ENCODE measurements at regions not wholly inside any gene's neighbourhood (a gene's known extent, or its start where the extent isn't known, plus 50 kb on each side); places are given as distances from the start of the nearest gene placed in this dataset.

GRCh38 chr15:69731581-69731980 lies 279.0 kb downstream of the RPLP1 start:
- Histone ChIP-seq H3K27me3 (ENCODE audit: control insufficient read depth, insufficient read depth, low read length) (no peaks in the 10 kb centered on the region), H3K36me3 (ENCODE audit: control insufficient read depth, insufficient read depth, low read length) (no peaks in the 10 kb centered on the region), H3K9me3 (ENCODE audit: control insufficient read depth, low read length) (no peaks in the 10 kb centered on the region), H2AFZ (no peak overlapping the region), H3K9ac (no peak overlapping the region), H3K4me1 (no peaks in the 10 kb centered on the region), H3K4me3 (ENCODE audit: low read depth, low read length) (no peak overlapping the region), H3K27ac (no peak overlapping the region), H3K79me2 (no peaks in the 10 kb centered on the region), H3K4me2 (ENCODE audit: low read length) (no peak overlapping the region)
- no peak for TF ChIP-seq CTCF (IDR thresholded peaks at IDR 0.05)

GRCh38 chr15:69732133-69732532 lies 279.5 kb downstream of the RPLP1 start:
- Histone ChIP-seq H3K79me2 (no peaks in the 10 kb centered on the region), H3K4me1 (no peaks in the 10 kb centered on the region), H3K36me3 (ENCODE audit: control insufficient read depth, insufficient read depth, low read length) (no peaks in the 10 kb centered on the region), H3K4me3 (ENCODE audit: low read depth, low read length) (no peak overlapping the region), H2AFZ (no peak overlapping the region), H3K27me3 (ENCODE audit: control insufficient read depth, insufficient read depth, low read length) (no peaks in the 10 kb centered on the region), H3K9ac (no peak overlapping the region), H3K4me2 (ENCODE audit: low read length) (no peak overlapping the region), H3K9me3 (ENCODE audit: control insufficient read depth, low read length) (no peaks in the 10 kb centered on the region), H3K27ac (no peak overlapping the region)
- no peak for TF ChIP-seq CTCF (IDR thresholded peaks at IDR 0.05)

- no peak overlapping the region for H3K27ac ChIP-seq
These were observed 282.1 kb downstream of the RPLP1 start for GRCh38 chr15:69734699-69735098.

GRCh38 chr15:69735121-69735520 lies 282.5 kb downstream of the RPLP1 start:
- Histone ChIP-seq H3K4me2 (ENCODE audit: low read length) (no peak overlapping the region), H3K9me3 (ENCODE audit: control insufficient read depth, low read length) (no peaks in the 10 kb centered on the region), H3K27me3 (ENCODE audit: control insufficient read depth, insufficient read depth, low read length) (no peaks in the 10 kb centered on the region), H3K36me3 (ENCODE audit: control insufficient read depth, insufficient read depth, low read length) (no peaks in the 10 kb centered on the region), H3K4me1 (no peaks in the 10 kb centered on the region), H3K27ac (no peak overlapping the region), H3K9ac (no peak overlapping the region), H3K79me2 (no peaks in the 10 kb centered on the region), H2AFZ (no peak overlapping the region), H3K4me3 (ENCODE audit: low read depth, low read length) (no peak overlapping the region)
- no peak for TF ChIP-seq CTCF (IDR thresholded peaks at IDR 0.05)

More at GRCh38 chr15:69734699-69735098, 282.1 kb downstream of the RPLP1 start:
- Histone ChIP-seq H3K36me3 (ENCODE audit: control insufficient read depth, insufficient read depth, low read length) (no peaks in the 10 kb centered on the region), H3K4me3 (ENCODE audit: low read depth, low read length) (no peak overlapping the region), H3K4me1 (no peaks in the 10 kb centered on the region), H3K9ac (no peak overlapping the region), H3K4me2 (ENCODE audit: low read length) (no peak overlapping the region), H3K27me3 (ENCODE audit: control insufficient read depth, insufficient read depth, low read length) (no peaks in the 10 kb centered on the region), H2AFZ (no peak overlapping the region), H3K79me2 (no peaks in the 10 kb centered on the region), H3K9me3 (ENCODE audit: control insufficient read depth, low read length) (no peaks in the 10 kb centered on the region)
- TF ChIP-seq CTCF (IDR thresholded peaks at IDR 0.05): no peak

GRCh38 chr15:69736161-69736560 lies 283.5 kb downstream of the RPLP1 start:
- H3K4me1 ChIP-seq: no peaks in the 10 kb centered on the region
- no peaks in the 10 kb centered on the region for H3K79me2 ChIP-seq
- H2AFZ ChIP-seq: no peak overlapping the region
- H3K27ac ChIP-seq: no peak overlapping the region
- H3K4me3 ChIP-seq (ENCODE audit: low read depth, low read length): no peak overlapping the region
- no peak for TF ChIP-seq CTCF (IDR thresholded peaks at IDR 0.05)
- no peaks in the 10 kb centered on the region for H3K27me3 ChIP-seq (ENCODE audit: control insufficient read depth, insufficient read depth, low read length)
- no peaks in the 10 kb centered on the region for H3K9me3 ChIP-seq (ENCODE audit: control insufficient read depth, low read length)
- no peak overlapping the region for H3K4me2 ChIP-seq (ENCODE audit: low read length)
- H3K9ac ChIP-seq: no peak overlapping the region
- no peaks in the 10 kb centered on the region for H3K36me3 ChIP-seq (ENCODE audit: control insufficient read depth, insufficient read depth, low read length)
